Dermis microvascular lymphatic vessel endothelial cell (primary cell): ENCODE measurements at regions not wholly inside any gene's neighbourhood (a gene's known extent, or its start where the extent isn't known, plus 50 kb on each side); places are given as distances from the start of the nearest gene placed in this dataset.

Experiments used
- DNase-seq, 2 donors: peaks; one replicate each; pipeline versions ENCODE4 v3.0.0 to v3.0.0-alpha.2; 2010; ENCODE audit warnings: low read depth in 2 of 2

DNA sequence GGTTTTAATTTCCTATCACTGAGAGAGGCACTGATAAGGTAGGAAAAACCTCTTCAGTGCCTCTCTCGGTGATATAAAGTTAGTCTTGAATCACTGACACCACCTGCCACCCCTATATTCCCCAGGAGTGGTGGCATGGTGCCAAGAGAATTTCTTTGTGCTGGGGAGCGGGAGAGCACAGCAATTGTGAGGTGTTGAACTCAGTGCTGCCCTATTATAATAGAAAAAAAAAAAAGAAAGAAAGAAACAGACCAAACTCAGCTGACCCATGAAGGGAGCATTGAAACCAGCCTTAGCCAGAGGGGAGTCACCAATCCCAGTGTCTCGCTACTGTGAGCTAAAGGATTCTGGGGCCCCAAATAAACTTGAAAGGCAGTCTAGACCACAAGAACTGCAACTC is 201.4 kb upstream of the STT3B start:
- DNase-seq = no peak

- DNase-seq = no peak
These were observed 191.6 kb upstream of the STT3B start for GRCh38 chr3:31341130-31341529.

GRCh38 chr3:31343075-31343474 is 189.7 kb upstream of the STT3B start:
- DNase-seq = no peak

DNA sequence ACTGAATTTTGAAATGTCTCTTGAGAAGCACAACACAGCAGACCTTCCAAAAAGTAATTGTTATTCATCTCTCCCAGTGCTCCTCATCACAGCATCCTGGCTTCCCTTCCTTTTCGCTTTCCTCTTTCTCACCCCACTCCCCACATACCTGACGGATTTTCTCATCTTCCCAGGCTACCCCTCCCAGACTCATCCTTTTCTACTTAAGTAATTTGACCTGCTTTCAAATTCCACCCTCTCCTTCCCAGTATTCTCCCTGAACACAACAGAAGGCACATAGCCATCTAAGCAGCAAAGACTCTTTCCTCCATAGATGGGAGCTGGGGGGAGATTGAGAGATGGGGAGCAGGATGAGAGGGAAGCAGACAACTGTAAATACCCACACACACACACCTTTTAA is 187.1 kb upstream of the STT3B start:
- DNase-seq = no peak

DNA sequence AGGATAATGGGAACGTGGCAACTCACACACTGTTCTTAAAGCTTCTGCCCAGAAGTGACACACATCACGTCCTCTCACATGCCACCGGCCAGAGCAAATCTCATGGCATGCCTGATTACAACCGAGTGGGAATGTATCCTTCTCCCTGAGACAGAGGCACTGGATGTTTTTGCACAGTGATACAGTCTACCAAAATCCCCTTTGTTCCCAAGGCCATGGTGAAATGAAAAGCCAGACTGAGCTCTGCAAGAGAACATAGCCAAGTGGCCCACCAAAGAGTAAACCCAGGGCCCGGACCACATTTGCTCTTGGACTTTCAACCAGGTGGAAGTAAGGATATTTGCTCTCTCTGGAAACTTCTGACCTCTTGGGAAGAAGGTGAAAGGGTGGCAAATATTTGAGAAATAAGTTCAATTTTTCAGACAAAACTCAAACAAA is 186.2 kb upstream of the STT3B start:
- no peak for DNase-seq

DNA sequence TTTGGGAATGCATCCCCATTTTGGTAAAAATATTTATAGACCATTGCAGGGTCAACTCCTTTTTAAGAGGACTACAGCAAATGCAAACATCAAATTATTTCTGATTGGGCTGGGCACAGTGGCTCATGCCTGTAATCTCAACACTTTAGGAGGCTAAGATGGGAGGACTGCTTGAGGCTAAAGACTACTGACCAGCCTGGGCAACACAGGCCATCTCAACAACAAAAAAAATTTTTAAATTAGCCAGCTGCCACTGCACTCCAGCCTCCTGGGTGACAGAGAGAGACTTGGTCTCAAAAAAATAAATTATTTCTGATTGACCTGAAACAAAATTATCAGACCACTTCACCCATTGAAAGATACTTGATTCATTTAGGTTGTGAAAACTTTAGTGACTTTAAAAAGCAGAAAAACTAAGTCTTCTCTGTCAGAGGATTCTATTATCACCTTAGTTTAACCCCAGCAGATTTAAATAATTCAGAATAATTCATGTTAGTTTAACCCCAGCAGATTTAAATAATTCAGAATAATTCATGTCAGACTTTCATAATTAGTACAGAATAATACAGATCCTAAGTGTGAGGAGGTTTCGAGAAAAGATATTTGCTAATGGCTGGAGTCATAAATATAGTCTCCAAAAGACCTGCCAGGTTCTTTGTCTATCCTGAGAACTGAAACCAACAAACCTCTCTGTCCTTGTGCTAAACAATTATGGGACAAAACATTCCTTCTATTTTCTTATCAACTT is 183.6 kb upstream of the STT3B start:
- DNase-seq = no peak

DNA sequence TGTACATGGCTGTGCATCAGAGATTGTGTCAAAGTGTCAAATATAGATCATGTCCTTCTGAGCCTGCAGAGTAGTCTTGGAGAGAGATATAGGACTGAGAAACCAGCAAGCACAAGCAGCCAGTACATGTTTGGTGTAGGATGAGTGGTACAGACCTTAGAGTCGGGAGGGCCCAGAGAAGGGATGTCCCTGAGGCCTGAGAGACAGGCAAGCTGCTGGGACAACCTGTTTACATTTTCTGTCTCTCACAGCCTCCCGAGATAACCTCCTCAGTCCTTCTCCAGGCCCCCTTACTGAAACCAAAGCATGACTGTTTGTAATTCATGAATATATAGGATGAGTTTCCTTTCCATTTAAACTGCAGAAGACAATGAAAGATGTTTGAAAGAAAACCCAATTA is 182.4 kb upstream of the STT3B start:
- no peak for DNase-seq

DNA sequence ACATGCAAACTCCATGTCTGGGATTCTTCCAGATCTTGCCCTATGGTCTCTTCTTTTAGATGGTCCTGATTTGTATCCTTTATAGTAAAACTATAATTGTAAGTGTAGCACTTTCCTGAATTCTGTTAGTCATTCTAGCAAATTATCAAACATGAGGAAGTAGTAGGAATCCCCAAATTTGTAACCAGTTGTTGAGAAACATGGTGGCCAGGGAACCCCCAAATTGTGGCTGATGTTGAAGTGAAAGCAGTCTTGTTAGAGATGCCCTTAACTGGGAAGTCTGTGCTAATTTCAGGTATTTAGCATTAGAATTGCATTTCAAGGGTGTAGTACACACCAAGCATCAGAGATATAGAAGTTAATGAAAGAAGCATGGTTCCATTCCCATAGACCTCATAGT is 180.4 kb upstream of the STT3B start:
- no peak for DNase-seq

- DNase-seq = no peak
These were observed 179.6 kb upstream of the STT3B start for GRCh38 chr3:31353166-31353565.

GRCh38 chr3:31354373-31354772 is 178.4 kb upstream of the STT3B start:
- no peak for DNase-seq

- DNase-seq = no peak
These were observed 176.9 kb upstream of the STT3B start for GRCh38 chr3:31355807-31356206.

DNA sequence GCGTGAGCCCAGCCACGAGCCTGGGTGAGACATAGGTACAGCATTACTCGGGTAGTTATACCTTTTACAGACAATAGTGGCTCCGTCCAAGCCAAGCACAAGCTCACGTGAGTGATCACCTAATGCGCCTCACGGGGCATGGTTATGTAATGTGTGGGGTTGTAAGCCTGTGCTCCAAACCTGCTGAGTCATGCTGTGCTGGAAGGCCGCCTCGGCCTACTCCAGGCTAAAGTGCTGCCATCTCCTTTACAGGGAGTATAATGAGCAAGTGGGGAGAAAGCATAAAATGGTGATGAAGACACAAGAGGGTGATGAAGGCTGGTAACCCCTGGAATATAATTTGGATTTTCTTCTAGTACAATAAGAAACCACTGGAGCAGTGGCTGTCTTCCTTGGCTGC is 175.8 kb upstream of the STT3B start:
- DNase-seq = no peak

- no peak for DNase-seq
These were observed 175.3 kb upstream of the STT3B start for GRCh38 chr3:31357451-31357850.

GRCh38 chr3:31358473-31359070 is 174.2 kb upstream of the STT3B start:
- DNase-seq = no peak

DNA sequence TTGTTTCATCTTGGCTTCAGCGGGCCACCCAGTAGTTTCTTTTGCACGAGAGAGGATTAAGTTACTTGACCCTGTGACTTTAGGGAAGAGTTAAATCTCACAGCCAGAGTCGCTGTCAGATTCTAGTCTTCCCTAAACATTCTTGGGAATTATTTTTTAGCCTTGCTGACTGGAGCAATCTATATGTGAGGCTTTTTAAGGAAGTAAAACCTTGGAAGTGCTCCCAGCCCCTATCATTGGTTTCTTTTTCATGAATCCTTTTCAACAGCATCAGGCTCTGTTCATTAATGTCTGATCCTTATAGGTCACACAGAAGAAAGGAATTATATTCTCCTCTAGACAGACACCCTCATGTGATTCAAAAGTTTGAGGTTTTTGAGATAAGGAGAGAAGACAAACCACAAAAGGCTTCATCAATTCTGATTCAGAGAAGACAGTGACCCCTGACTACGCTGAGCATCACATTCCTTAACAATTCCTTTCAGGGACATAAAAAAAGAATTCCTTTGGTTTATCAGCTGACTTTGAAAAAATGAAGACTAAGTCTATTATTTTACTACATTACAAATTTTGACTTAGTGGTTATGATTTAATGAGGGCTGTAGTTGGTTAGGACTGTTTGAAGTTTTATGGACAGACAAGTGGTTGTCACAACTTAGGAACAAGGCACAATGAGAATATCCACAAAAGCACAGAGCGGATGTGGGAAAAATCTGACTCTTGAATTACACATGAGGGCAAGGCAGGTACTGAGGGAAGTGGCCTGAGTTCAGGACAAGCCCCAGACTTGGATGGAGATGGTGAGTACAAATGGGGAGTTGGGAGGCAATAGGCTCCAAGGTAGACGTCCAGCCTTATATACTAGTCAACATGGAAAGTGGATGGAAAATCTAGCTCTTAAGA is 171.1 kb upstream of the STT3B start:
- no peak for DNase-seq

DNA sequence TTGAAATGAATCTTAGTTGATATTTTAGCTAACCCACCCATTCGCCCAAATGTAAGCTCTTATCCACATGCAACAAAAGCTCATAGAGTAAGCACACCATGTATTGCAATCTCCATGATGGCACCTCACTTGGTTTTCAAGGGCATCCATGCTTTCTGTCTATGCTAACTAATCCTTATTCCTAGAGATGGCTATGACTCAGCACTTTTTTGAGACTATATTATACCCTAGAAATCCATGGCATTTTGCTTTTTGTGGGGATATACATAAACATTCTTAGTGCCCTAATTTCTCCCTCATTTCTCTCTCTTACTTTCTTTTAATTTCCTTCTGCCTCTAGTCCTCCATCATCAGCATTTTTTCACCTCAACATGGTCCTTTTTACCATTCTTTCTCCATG is 168.5 kb upstream of the STT3B start:
- DNase-seq = no peak

- no peak for DNase-seq
These were observed 168.0 kb upstream of the STT3B start for GRCh38 chr3:31364711-31365110.

GRCh38 chr3:31367518-31367917 is 165.2 kb upstream of the STT3B start:
- no peak for DNase-seq

- peak in 1 of 2 donors; percentile 50 for DNase-seq
These were observed 162.9 kb upstream of the STT3B start for GRCh38 chr3:31369637-31370379.

DNA sequence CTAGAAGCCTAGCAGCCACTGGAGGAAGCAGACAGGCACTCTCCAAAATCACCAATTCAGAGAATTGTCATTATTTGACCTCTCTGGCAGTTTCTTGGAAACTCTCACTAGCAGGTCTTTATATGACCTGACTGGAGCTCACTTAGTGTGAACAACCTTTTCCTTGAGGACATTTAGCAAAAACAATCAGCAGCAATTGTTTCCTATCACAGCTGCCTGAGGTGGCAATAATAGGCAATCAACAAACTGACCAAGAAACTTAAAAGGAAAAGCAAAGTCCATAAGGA is 162.4 kb upstream of the STT3B start:
- peak in 1 of 2 donors; percentile 15 for DNase-seq

DNA sequence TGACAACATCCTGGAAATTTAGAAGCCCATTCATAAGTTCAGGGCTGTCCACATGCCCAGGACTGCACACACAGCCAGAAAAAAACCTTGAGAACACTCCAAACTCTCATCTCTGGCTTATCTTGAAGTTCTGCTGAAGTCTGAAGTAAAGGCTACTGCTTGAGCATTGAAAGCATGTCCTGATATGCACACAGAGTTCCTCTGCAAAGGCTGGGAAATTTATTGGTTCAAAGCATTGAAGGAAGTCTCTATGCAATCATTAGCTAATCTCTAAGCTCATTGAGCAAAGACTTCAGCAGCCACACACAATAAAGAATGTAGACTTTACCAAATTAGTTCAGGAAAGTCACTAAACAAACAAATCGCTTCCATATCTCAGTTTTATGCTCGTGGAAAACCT is 162.0 kb upstream of the STT3B start:
- DNase-seq = no peak
